ENCODE measurements at regions not wholly inside any gene's neighbourhood (a gene's known extent, or its start where the extent isn't known, plus 50 kb on each side); places are given as distances from the start of the nearest gene placed in this dataset.

- TF ChIP-seq ZNF462 (CRISPR knock-in tag; IDR thresholded peaks at IDR 0.05) (no peak), POLR2AphosphoS5 (IDR thresholded peaks at IDR 0.05; ENCODE audit: low read depth) (no peak), ZNF114 (CRISPR knock-in tag; IDR thresholded peaks at IDR 0.05) (no peak), EZH2 (IDR thresholded peaks at IDR 0.05; ENCODE audit: low read depth, unreplicated experiment) (no peak), EZH2phosphoT487 (IDR thresholded peaks at IDR 0.05; ENCODE audit: unreplicated experiment) (no peak), NANOG (IDR thresholded peaks at IDR 0.05; ENCODE audit: borderline replicate concordance) (no peak), ZNF331 (CRISPR knock-in tag; IDR thresholded peaks at IDR 0.05; ENCODE audit: low read depth) (no peak), JUNB (IDR thresholded peaks at IDR 0.05; ENCODE audit: unreplicated experiment) (no peak)
- TF ChIP-seq, protein P1, sequence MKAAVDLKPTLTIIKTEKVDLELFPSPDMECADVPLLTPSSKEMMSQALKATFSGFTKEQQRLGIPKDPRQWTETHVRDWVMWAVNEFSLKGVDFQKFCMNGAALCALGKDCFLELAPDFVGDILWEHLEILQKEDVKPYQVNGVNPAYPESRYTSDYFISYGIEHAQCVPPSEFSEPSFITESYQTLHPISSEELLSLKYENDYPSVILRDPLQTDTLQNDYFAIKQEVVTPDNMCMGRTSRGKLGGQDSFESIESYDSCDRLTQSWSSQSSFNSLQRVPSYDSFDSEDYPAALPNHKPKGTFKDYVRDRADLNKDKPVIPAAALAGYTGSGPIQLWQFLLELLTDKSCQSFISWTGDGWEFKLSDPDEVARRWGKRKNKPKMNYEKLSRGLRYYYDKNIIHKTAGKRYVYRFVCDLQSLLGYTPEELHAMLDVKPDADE (IDR thresholded peaks at IDR 0.05): no peak
Measured at GRCh38 chr4:153909672-153910071, 120.8 kb upstream of the SFRP2 start (continued).

- Mint-ChIP-seq H3K4me3 (no peak overlapping the region), H3K4me1 (peaks cover 15% of the 10 kb centered on the region), H3K9me3 (no peaks in the 10 kb centered on the region; the same call in 2 of the 3 replicates), H3K27me3 (ENCODE audit: insufficient read depth, low read depth, poor library complexity) (no peaks in the 10 kb centered on the region), H3K27ac (no peak overlapping the region), H3K36me3 (ENCODE audit: low read depth) (no peaks in the 10 kb centered on the region)
- ATAC-seq: no peak
- Histone ChIP-seq H3K4me3 (no peak overlapping the region), H3K27ac (ENCODE audit: low read depth) (no peak overlapping the region), H3K79me2 (replicated peaks; ENCODE audit: insufficient read depth) (no peaks in the 10 kb centered on the region), H4K20me1 (replicated peaks; ENCODE audit: insufficient read depth) (no peaks in the 10 kb centered on the region), H3K36me3 (ENCODE audit: insufficient read depth) (no peaks in the 10 kb centered on the region), H2AFZ (no peak overlapping the region), H3F3A (replicated peaks; ENCODE audit: low read depth) (no peaks in the 10 kb centered on the region), H3K27me3 (ENCODE audit: insufficient read depth) (no peaks in the 10 kb centered on the region), H3K9me2 (ENCODE audit: insufficient read depth) (peaks cover 12% of the 10 kb centered on the region; the same call in 1 of the 2 replicates), H3K4me1 (ENCODE audit: insufficient read depth) (peaks cover 10% of the 10 kb centered on the region; the same call in 1 of the 2 replicates), H3K4me2 (no peak overlapping the region)
- no peak for DNase-seq (ENCODE audit: low spot score)
- TF ChIP-seq EZH2phosphoT487 (IDR thresholded peaks at IDR 0.05; ENCODE audit: unreplicated experiment) (no peak), NANOG (IDR thresholded peaks at IDR 0.05; ENCODE audit: borderline replicate concordance) (no peak), ZNF331 (CRISPR knock-in tag; IDR thresholded peaks at IDR 0.05; ENCODE audit: low read depth) (no peak), CREB1 (CRISPR knock-in tag; IDR thresholded peaks at IDR 0.05; ENCODE audit: low read depth) (no peak)
- TF ChIP-seq, protein P2, sequence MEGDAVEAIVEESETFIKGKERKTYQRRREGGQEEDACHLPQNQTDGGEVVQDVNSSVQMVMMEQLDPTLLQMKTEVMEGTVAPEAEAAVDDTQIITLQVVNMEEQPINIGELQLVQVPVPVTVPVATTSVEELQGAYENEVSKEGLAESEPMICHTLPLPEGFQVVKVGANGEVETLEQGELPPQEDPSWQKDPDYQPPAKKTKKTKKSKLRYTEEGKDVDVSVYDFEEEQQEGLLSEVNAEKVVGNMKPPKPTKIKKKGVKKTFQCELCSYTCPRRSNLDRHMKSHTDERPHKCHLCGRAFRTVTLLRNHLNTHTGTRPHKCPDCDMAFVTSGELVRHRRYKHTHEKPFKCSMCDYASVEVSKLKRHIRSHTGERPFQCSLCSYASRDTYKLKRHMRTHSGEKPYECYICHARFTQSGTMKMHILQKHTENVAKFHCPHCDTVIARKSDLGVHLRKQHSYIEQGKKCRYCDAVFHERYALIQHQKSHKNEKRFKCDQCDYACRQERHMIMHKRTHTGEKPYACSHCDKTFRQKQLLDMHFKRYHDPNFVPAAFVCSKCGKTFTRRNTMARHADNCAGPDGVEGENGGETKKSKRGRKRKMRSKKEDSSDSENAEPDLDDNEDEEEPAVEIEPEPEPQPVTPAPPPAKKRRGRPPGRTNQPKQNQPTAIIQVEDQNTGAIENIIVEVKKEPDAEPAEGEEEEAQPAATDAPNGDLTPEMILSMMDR (conservative IDR thresholded peaks at IDR 0.05; ENCODE audit: low read depth in 2 of 2): no peak
Measured at GRCh38 chr4:153906231-153906630, 117.3 kb upstream of the SFRP2 start.
